ENCODE measurements at regions not wholly inside any gene's neighbourhood (a gene's known extent, or its start where the extent isn't known, plus 50 kb on each side); places are given as distances from the start of the nearest gene placed in this dataset.

DNA sequence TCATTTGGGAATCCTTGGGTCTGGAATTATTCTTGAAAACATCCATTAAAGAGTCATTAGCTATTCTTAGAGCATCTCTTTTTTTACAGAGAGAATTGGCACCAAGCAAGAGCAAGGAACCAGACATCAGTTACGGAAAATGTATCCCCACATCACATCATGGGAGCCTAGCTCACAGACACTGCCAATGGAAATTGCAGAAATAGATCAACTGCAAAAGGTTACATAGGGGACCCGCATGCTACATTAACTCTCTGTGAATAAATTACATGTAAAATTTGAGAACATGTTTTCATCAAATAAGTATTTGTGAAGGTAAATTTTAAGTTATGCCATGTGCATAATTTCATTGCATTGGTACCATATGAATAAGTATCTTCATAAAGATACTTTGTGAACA, 224.8 kb downstream of the ZNF248 start:
- Histone ChIP-seq H3K4me3 (no peak overlapping the region), H3K27ac (no peak overlapping the region), H3K4me1 (no peaks in the 10 kb centered on the region), H3K36me3 (no peaks in the 10 kb centered on the region), H3K27me3 (peaks cover 4% of the 10 kb centered on the region), H3K9me3 (peaks cover 0 to 24% (median 0%) of the 10 kb centered on the region in 3 donors)
- no peak for ATAC-seq
- no peak for TF ChIP-seq POLR2AphosphoS5 (IDR thresholded peaks at IDR 0.05)
- TF ChIP-seq, protein P1, sequence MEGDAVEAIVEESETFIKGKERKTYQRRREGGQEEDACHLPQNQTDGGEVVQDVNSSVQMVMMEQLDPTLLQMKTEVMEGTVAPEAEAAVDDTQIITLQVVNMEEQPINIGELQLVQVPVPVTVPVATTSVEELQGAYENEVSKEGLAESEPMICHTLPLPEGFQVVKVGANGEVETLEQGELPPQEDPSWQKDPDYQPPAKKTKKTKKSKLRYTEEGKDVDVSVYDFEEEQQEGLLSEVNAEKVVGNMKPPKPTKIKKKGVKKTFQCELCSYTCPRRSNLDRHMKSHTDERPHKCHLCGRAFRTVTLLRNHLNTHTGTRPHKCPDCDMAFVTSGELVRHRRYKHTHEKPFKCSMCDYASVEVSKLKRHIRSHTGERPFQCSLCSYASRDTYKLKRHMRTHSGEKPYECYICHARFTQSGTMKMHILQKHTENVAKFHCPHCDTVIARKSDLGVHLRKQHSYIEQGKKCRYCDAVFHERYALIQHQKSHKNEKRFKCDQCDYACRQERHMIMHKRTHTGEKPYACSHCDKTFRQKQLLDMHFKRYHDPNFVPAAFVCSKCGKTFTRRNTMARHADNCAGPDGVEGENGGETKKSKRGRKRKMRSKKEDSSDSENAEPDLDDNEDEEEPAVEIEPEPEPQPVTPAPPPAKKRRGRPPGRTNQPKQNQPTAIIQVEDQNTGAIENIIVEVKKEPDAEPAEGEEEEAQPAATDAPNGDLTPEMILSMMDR (IDR thresholded peaks at IDR 0.05), result no peak
- TF ChIP-seq EP300 (IDR thresholded peaks at IDR 0.05), result no peak
- no peak for TF ChIP-seq POLR2A (IDR thresholded peaks at IDR 0.05)
- 63 to 78% methylated on average over 2 of the region's 2 CpGs for WGBS, 2 donors (ENCODE audit: low coverage in 1 of 2)

DNA sequence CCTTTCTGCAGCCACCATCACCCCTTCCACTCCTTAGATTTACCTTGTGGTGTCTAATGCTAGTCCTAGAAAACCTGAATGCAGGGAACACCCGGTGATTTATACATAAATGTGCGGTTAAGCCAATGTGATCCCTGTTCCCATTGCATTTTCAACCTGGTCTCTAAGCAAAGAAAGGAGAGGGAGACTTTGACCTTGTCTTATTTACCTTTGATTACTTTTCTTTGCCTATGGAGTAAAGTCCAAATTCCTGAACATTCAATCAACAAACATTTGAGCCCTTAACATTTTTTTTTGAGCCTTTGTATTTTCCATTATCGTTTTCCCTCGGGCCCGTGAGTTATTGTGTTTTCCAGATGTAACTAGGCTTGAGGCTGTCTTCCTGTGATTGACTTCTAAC, 233.9 kb downstream of the ZNF248 start:
- Histone ChIP-seq H3K36me3 (no peaks in the 10 kb centered on the region), H3K27ac (no peak overlapping the region), H3K4me3 (no peak overlapping the region), H3K27me3 (no peaks in the 10 kb centered on the region), H3K9me3 (peaks cover 0 to 22% (median 0%) of the 10 kb centered on the region in 3 donors), H3K4me1 (no peaks in the 10 kb centered on the region)
- ATAC-seq, result no peak
- TF ChIP-seq POLR2A (IDR thresholded peaks at IDR 0.05) (no peak), POLR2AphosphoS5 (IDR thresholded peaks at IDR 0.05) (no peak), EP300 (IDR thresholded peaks at IDR 0.05) (no peak)
- TF ChIP-seq, protein P1 (IDR thresholded peaks at IDR 0.05), result no peak
- 73 to 75% methylated on average over 5 of the region's 5 CpGs for WGBS, 2 donors (ENCODE audit: low coverage in 1 of 2)

DNA sequence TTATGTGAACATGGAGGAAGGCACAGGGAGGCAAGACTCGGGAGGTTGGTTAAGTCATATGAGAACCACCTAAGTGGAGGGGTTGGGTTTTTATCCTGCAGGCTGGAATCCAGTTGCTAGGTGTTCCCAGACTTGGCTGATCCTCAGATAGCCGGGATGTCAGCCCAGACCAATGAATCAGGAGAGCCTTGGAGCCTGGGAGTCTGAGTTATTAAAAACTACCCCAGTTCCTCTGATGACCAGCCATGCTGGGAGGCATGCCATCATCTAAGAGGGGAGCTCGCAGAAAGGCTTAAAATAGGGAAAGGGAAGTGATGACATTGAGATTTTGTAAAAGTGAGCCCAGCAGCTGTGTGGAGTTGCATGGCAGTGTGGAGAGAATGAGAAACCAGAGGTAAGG, 238.1 kb downstream of the ZNF248 start:
- ATAC-seq, result no peak
- no peak overlapping the region for H3K4me3 ChIP-seq
- H3K36me3 ChIP-seq, result no peaks in the 10 kb centered on the region
- H3K4me1 ChIP-seq, result no peaks in the 10 kb centered on the region
- 34 to 67% methylated on average over 1 to 3 of the region's 3 CpGs for WGBS, 2 donors (ENCODE audit: low coverage in 1 of 2)
- H3K27ac ChIP-seq, result no peak overlapping the region
- H3K9me3 ChIP-seq, result peaks cover 0 to 42% (median 0%) of the 10 kb centered on the region in 3 donors
- no peaks in the 10 kb centered on the region for H3K27me3 ChIP-seq
- no peak for TF ChIP-seq EP300 (IDR thresholded peaks at IDR 0.05)
- no peak for TF ChIP-seq POLR2A (IDR thresholded peaks at IDR 0.05)
- TF ChIP-seq, protein P1 (IDR thresholded peaks at IDR 0.05), result no peak
- no peak for TF ChIP-seq POLR2AphosphoS5 (IDR thresholded peaks at IDR 0.05)

DNA sequence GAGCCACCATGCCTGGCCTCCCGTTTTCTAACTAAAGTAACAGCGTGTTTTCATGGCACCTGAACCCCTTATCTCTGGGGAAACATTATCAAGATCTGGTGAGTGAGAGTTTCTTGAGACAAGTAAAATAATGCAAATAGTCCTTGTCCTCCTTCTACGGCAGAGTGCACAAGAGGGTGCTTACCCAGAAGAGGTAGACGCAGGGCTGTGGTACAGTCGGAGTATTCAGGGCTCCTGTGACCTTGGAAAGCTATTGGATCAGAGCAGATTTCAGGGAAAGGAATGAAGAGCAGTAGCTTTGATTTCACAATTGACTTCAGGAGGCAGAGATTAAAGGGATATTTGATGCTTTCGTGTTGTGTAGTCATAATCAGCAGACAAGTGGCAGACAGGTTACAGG, 269.1 kb downstream of the ZNF248 start:
- no peaks in the 10 kb centered on the region for H3K27me3 ChIP-seq
- no peaks in the 10 kb centered on the region for H3K36me3 ChIP-seq
- no peak overlapping the region for H3K4me3 ChIP-seq
- H3K27ac ChIP-seq, result no peak overlapping the region
- ATAC-seq, result no peak
- TF ChIP-seq, protein P1 (IDR thresholded peaks at IDR 0.05), result no peak
- TF ChIP-seq POLR2AphosphoS5 (IDR thresholded peaks at IDR 0.05) (no peak), EP300 (IDR thresholded peaks at IDR 0.05) (no peak), POLR2A (IDR thresholded peaks at IDR 0.05) (no peak)
- WGBS, 2 donors (ENCODE audit: low coverage in 1 of 2), result 63% methylated on average over 6 of the region's 6 CpGs; no CpG with 5 or more reads in 1 of the 2 donors
- no peaks in the 10 kb centered on the region for H3K9me3 ChIP-seq
- H3K4me1 ChIP-seq, result no peaks in the 10 kb centered on the region

DNA sequence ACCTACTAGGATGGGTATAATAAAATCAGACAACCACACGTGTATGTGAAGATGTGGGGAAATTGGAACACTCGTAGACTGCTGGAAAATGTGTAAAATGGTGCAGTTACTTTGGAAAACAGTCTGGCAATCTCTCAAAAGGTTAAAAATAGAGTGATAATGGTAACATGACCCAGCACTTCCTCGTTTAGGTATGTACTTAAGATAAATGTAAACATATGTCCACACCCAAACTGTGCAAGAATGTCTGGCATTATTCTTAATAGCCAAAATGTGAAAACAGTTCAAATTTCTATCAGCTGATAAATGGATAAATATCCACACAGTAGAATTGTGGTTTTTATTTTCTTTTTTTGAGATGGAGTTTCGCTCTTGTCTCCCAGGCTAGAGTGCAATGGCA, 272.8 kb downstream of the ZNF248 start:
- TF ChIP-seq EP300 (IDR thresholded peaks at IDR 0.05), result no peak
- TF ChIP-seq, protein P1 (IDR thresholded peaks at IDR 0.05), result no peak
- no peak for TF ChIP-seq POLR2AphosphoS5 (IDR thresholded peaks at IDR 0.05)
- no peak for TF ChIP-seq POLR2A (IDR thresholded peaks at IDR 0.05)

More for the DNA sequence above, 272.8 kb downstream of the ZNF248 start:
- Histone ChIP-seq H3K36me3 (no peaks in the 10 kb centered on the region), H3K4me3 (no peak overlapping the region), H3K27me3 (no peaks in the 10 kb centered on the region), H3K9me3 (no peaks in the 10 kb centered on the region), H3K4me1 (no peaks in the 10 kb centered on the region), H3K27ac (no peak overlapping the region)
- whole genome bisulfite sequencing, 2 donors (ENCODE audit: low coverage in 1 of 2), result 23 to 33% methylated on average over 4 of the region's 4 CpGs
- no peak for ATAC-seq
